ENCODE measurements at regions not wholly inside any gene's neighbourhood (a gene's known extent, or its start where the extent isn't known, plus 50 kb on each side); places are given as distances from the start of the nearest gene placed in this dataset.

DNA sequence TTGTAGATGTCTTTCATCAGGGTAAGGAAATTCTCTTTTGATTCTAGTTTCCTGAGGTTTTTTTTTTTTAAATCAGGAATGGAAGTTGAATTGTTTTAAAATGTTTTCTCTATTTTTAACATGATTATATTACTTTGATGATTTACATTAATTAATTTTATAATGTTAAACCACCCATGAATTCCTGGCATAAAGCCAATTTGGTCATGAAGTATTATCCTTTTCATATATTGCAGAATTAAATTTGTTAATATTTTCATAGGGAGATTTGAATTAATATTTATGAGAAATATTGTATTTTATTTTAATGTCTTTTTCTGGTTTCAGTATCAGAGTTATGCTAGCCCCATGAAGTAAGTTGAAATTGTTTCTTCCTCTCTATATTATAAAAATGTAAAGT, 144.6 kb downstream of the MAIP1 start:
- no peak for TF ChIP-seq CTCF (IDR thresholded peaks at IDR 0.05)
- no peak for TF ChIP-seq POLR2A (IDR thresholded peaks at IDR 0.05)
